ENCODE measurements at regions not wholly inside any gene's neighbourhood (a gene's known extent, or its start where the extent isn't known, plus 50 kb on each side); places are given as distances from the start of the nearest gene placed in this dataset.

GRCh38 chr10:110365356-110366143, 60.8 kb upstream of the SMNDC1 start (continued):
- TF ChIP-seq CTCFL (IDR thresholded peaks at IDR 0.05; ENCODE audit: borderline replicate concordance, insufficient read depth, low read depth, low read length, poor library complexity, severe bottlenecking) (no peak), THRB (CRISPR knock-in tag; conservative IDR thresholded peaks at IDR 0.05) (no peak), PBX2 (CRISPR knock-in tag; IDR thresholded peaks at IDR 0.05; ENCODE audit: low read depth) (no peak), PBX2 (tag; conservative IDR thresholded peaks at IDR 0.05; ENCODE audit: low read depth) (no peak), RNF219 (CRISPR knock-in tag; IDR thresholded peaks at IDR 0.05) (no peak), NONO (IDR thresholded peaks at IDR 0.05; ENCODE audit: low read depth in 2 of 2, low read length in 1 of 2) (no peak), PYGO2 (tag; IDR thresholded peaks at IDR 0.05) (no peak), TRIM28 (IDR thresholded peaks at IDR 0.05) (no peak), BDP1 (IDR thresholded peaks at IDR 0.05; ENCODE audit: insufficient read depth, insufficient read length) (no peak), ZNF41 (CRISPR knock-in tag; conservative IDR thresholded peaks at IDR 0.05) (no peak), NFRKB (IDR thresholded peaks at IDR 0.05; ENCODE audit: low read depth) (no peak)

Measured in K562 (cell line).